GM12892 (cell line): ENCODE measurements at regions not wholly inside any gene's neighbourhood (a gene's known extent, or its start where the extent isn't known, plus 50 kb on each side); places are given as distances from the start of the nearest gene placed in this dataset.

Experiments
- POLR2AphosphoS5 ChIP-seq: IDR thresholded peaks from 2 replicates; pipeline ENCODE4 v1.6.1; 2011; ENCODE audit warnings: low read depth, low read length, control low read depth
- TAF1 ChIP-seq: IDR thresholded peaks from 2 replicates; pipeline ENCODE4 v1.6.1; 2011; ENCODE audit warnings: low read depth, mild to moderate bottlenecking, control low read depth, low read length, borderline replicate concordance

- no peak for TF ChIP-seq TAF1
- no peak for TF ChIP-seq POLR2AphosphoS5
Observed at GRCh38 chr15:47843124-47843663, 125.9 kb downstream of the SEMA6D start.
